ENCODE measurements at regions not wholly inside any gene's neighbourhood (a gene's known extent, or its start where the extent isn't known, plus 50 kb on each side); places are given as distances from the start of the nearest gene placed in this dataset.

DNA sequence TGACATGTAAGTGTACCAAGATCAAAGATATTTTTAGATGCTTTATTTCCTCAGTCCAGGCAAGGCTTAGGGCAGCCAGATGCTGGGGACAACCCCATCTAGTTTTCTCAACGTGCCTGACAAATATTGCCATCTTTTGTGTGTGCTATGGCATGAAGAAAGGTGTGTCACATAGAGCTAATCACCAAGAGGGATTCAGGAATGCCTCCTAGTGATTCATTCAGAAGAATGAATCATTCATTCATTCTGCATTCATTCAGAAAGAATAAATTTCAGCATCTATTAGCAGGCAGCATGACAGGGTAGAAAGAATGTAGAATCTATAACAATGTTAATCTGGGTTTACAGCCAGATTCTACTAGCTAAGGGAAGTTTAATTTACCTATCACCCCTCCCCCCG, 75.4 kb upstream of the LRRC4C start:
- TF ChIP-seq, protein P1, sequence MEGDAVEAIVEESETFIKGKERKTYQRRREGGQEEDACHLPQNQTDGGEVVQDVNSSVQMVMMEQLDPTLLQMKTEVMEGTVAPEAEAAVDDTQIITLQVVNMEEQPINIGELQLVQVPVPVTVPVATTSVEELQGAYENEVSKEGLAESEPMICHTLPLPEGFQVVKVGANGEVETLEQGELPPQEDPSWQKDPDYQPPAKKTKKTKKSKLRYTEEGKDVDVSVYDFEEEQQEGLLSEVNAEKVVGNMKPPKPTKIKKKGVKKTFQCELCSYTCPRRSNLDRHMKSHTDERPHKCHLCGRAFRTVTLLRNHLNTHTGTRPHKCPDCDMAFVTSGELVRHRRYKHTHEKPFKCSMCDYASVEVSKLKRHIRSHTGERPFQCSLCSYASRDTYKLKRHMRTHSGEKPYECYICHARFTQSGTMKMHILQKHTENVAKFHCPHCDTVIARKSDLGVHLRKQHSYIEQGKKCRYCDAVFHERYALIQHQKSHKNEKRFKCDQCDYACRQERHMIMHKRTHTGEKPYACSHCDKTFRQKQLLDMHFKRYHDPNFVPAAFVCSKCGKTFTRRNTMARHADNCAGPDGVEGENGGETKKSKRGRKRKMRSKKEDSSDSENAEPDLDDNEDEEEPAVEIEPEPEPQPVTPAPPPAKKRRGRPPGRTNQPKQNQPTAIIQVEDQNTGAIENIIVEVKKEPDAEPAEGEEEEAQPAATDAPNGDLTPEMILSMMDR (IDR thresholded peaks at IDR 0.05; ENCODE audit: low read length): no peak
- TF ChIP-seq EZH2 (optimal IDR thresholded peaks at IDR 0.05; ENCODE audit: low read depth, low read length) (no peak), EZH2phosphoT487 (IDR thresholded peaks at IDR 0.05; ENCODE audit: low read length) (no peak)

All from MM.1S (cell line).